Activated CD8-positive, alpha-beta memory T cell treated with anti-CD3 and anti-CD28 coated beads, Interleukin-2, amount 10 ng/mL, durations not matched to agents 7 days and 5 days (primary cell): ENCODE measurements at regions not wholly inside any gene's neighbourhood (a gene's known extent, or its start where the extent isn't known, plus 50 kb on each side); places are given as distances from the start of the nearest gene placed in this dataset.
"Not testable (repeated sequence)": the region's sequence is repeated elsewhere in the genome, so short reads cannot be mapped to it uniquely, and the experiment has no call there.

Experiments used
- ATAC-seq: fragments of 150-1000 bp; cut with Tn5 transposase; one replicate; pipeline ENCODE4 v1.10.0; 2021; ENCODE audit warnings: moderate library complexity
- CTCF ChIA-PET: fragments of 350-600 bp; sonication (Branson Sonifier 250); formaldehyde crosslinking; loops from one replicate; lab custom pipeline; 2021; ENCODE audit warnings: antibody characterized with exemption; lab: Charles Lee
- DNase-seq: peaks from one replicate; pipeline ENCODE4 v3.0.0-alpha.2; 2020
- H3K27ac Mint-ChIP-seq: one replicate; pipeline ENCODE4 v1.8.0; 2021; ENCODE audit warnings: mild to moderate bottlenecking, mixed read lengths
- H3K27me3 Mint-ChIP-seq: one replicate; pipeline ENCODE4 v1.8.0; 2021; ENCODE audit warnings: mixed read lengths
- H3K36me3 Mint-ChIP-seq: one replicate; pipeline ENCODE4 v1.8.0; 2021; ENCODE audit warnings: mild to moderate bottlenecking, mixed read lengths
- H3K4me1 Mint-ChIP-seq: one replicate; pipeline ENCODE4 v1.8.0; 2021; ENCODE audit warnings: mixed read lengths
- H3K4me3 Mint-ChIP-seq: one replicate; pipeline ENCODE4 v1.8.0; 2021; ENCODE audit warnings: mild to moderate bottlenecking, moderate library complexity, mixed read lengths
- H3K9me3 Mint-ChIP-seq: one replicate; pipeline ENCODE4 v1.8.0; 2022; ENCODE audit warnings: low read depth, mixed read lengths

GRCh38 chr1:222015686-222016085 is 273.8 kb upstream of the DUSP10 start:
- ATAC-seq, result no peak

GRCh38 chr1:222014001-222014400 is 272.1 kb upstream of the DUSP10 start:
- DNase-seq (no peak), ATAC-seq (no peak)
- Mint-ChIP-seq H3K36me3 (no peaks in the 10 kb centered on the region), H3K4me1 (peaks cover 2% of the 10 kb centered on the region), H3K9me3 (no peaks in the 10 kb centered on the region), H3K27me3 (peaks cover 6% of the 10 kb centered on the region), H3K27ac (no peak overlapping the region), H3K4me3 (no peak overlapping the region)
- CTCF ChIA-PET, result interaction anchor here (0.7 kb wide), 1 partner anchor 204 kb away, joined by 3 read pairs; no protein-coding TSS in a partner anchor

More at GRCh38 chr1:222015686-222016085, 273.8 kb upstream of the DUSP10 start:
- CTCF ChIA-PET, result no interaction called here
- Mint-ChIP-seq H3K4me3 (no peak overlapping the region), H3K9me3 (no peaks in the 10 kb centered on the region), H3K4me1 (no peaks in the 10 kb centered on the region), H3K36me3 (no peaks in the 10 kb centered on the region), H3K27me3 (peaks cover 8% of the 10 kb centered on the region), H3K27ac (no peak overlapping the region)
- no peak for DNase-seq

GRCh38 chr1:222012816-222013215 is 270.9 kb upstream of the DUSP10 start:
- Mint-ChIP-seq H3K27me3 (peaks cover 6% of the 10 kb centered on the region), H3K4me1 (peaks cover 5% of the 10 kb centered on the region), H3K36me3 (no peaks in the 10 kb centered on the region), H3K4me3 (no peak overlapping the region), H3K27ac (no peak overlapping the region), H3K9me3 (no peaks in the 10 kb centered on the region)
- no peak for DNase-seq
- CTCF ChIA-PET, result interaction anchor here (0.9 kb wide), 1 partner anchor 19 kb away, joined by 3 read pairs; no protein-coding TSS in a partner anchor
- ATAC-seq, result no peak

GRCh38 chr1:222010306-222010705 is 268.4 kb upstream of the DUSP10 start:
- Mint-ChIP-seq H3K36me3 (no peaks in the 10 kb centered on the region), H3K27me3 (peaks cover 8% of the 10 kb centered on the region), H3K27ac (no peak overlapping the region), H3K4me3 (no peak overlapping the region), H3K9me3 (no peaks in the 10 kb centered on the region), H3K4me1 (peaks cover 5% of the 10 kb centered on the region)
- ATAC-seq, result no peak
- CTCF ChIA-PET, result interaction anchor here (1.4 to 3.1 kb wide), 5 partner anchors 15 to 532 kb away, joined by 3 to 17 read pairs (median 6); partner anchors contain the start of gene DUSP10
- no peak for DNase-seq

GRCh38 chr1:222009105-222009730 is 267.3 kb upstream of the DUSP10 start:
- Mint-ChIP-seq H3K4me1 (peaks cover 5% of the 10 kb centered on the region), H3K36me3 (no peaks in the 10 kb centered on the region), H3K27ac (no peak overlapping the region), H3K27me3 (peaks cover 8% of the 10 kb centered on the region), H3K9me3 (no peaks in the 10 kb centered on the region), H3K4me3 (no peak overlapping the region)
- CTCF ChIA-PET, result interaction anchor here (0.7 to 3.1 kb wide), 11 partner anchors 13 to 806 kb away, joined by 3 to 17 read pairs (median 4); partner anchors contain the start of gene DUSP10
- ATAC-seq (peak; percentile 81), DNase-seq (peak; percentile 51)

- Mint-ChIP-seq H3K27me3 (peaks cover 3% of the 10 kb centered on the region), H3K4me3 (no peak overlapping the region), H3K36me3 (no peaks in the 10 kb centered on the region), H3K4me1 (peaks cover 5% of the 10 kb centered on the region), H3K27ac (no peak overlapping the region), H3K9me3 (no peaks in the 10 kb centered on the region)
- ATAC-seq (no peak), DNase-seq (no peak)
- CTCF ChIA-PET, result no interaction called here
These were observed 264.8 kb upstream of the DUSP10 start for GRCh38 chr1:222006715-222007114.

- ATAC-seq, result no peak
- Mint-ChIP-seq H3K27ac (no peak overlapping the region), H3K36me3 (no peaks in the 10 kb centered on the region), H3K4me3 (no peak overlapping the region), H3K4me1 (peaks cover 5% of the 10 kb centered on the region), H3K9me3 (no peaks in the 10 kb centered on the region), H3K27me3 (peaks cover 3% of the 10 kb centered on the region)
- CTCF ChIA-PET, result interaction anchor here (1.9 kb wide), 1 partner anchor 527 kb away, joined by 5 read pairs; no protein-coding TSS in a partner anchor
- DNase-seq, result no peak
These were observed 262.9 kb upstream of the DUSP10 start for GRCh38 chr1:222004784-222005183.

- Mint-ChIP-seq H3K9me3 (no peaks in the 10 kb centered on the region), H3K4me3 (no peak overlapping the region), H3K36me3 (no peaks in the 10 kb centered on the region), H3K4me1 (peaks cover 3% of the 10 kb centered on the region), H3K27ac (no peak overlapping the region), H3K27me3 (peaks cover 3% of the 10 kb centered on the region)
- DNase-seq (no peak), ATAC-seq (no peak)
- CTCF ChIA-PET, result interaction anchor here (1.9 kb wide), 1 partner anchor 526 kb away, joined by 5 read pairs; no protein-coding TSS in a partner anchor
These were observed 262.1 kb upstream of the DUSP10 start for GRCh38 chr1:222004034-222004433.

- no peak overlapping the region for H3K4me3 Mint-ChIP-seq
- H3K27me3 Mint-ChIP-seq, result peaks cover 3% of the 10 kb centered on the region
- no peaks in the 10 kb centered on the region for H3K36me3 Mint-ChIP-seq
- no peak overlapping the region for H3K27ac Mint-ChIP-seq
- CTCF ChIA-PET, result interaction anchor here (1.1 to 1.3 kb wide), 2 partner anchors 259 to 262 kb away, joined by 3 read pairs; no protein-coding TSS in a partner anchor
- no peaks in the 10 kb centered on the region for H3K9me3 Mint-ChIP-seq
- DNase-seq (no peak), ATAC-seq (no peak)
- H3K4me1 Mint-ChIP-seq, result peaks cover 1% of the 10 kb centered on the region
These were observed 260.6 kb upstream of the DUSP10 start for GRCh38 chr1:222002503-222002902.

- DNase-seq (no peak), ATAC-seq (no peak)
- no peaks in the 10 kb centered on the region for H3K27me3 Mint-ChIP-seq
- CTCF ChIA-PET, result no interaction called here
- no peaks in the 10 kb centered on the region for H3K36me3 Mint-ChIP-seq
- H3K4me3 Mint-ChIP-seq, result no peak overlapping the region
- peaks cover 3% of the 10 kb centered on the region for H3K4me1 Mint-ChIP-seq
- H3K9me3 Mint-ChIP-seq, result no peaks in the 10 kb centered on the region
- no peak overlapping the region for H3K27ac Mint-ChIP-seq
These were observed 258.2 kb upstream of the DUSP10 start for GRCh38 chr1:222000131-222000530.

- H3K27me3 Mint-ChIP-seq, result no peaks in the 10 kb centered on the region
- H3K36me3 Mint-ChIP-seq, result no peaks in the 10 kb centered on the region
- peaks cover 17% of the 10 kb centered on the region for H3K4me1 Mint-ChIP-seq
- DNase-seq, result no peak
- CTCF ChIA-PET, result no interaction called here
- H3K4me3 Mint-ChIP-seq, result no peak overlapping the region
- H3K27ac Mint-ChIP-seq, result no peak overlapping the region
- H3K9me3 Mint-ChIP-seq, result no peaks in the 10 kb centered on the region
- ATAC-seq, result no peak
These were observed 256.9 kb upstream of the DUSP10 start for GRCh38 chr1:221998781-221999180.

GRCh38 chr1:221998186-221998612 is 256.3 kb upstream of the DUSP10 start:
- DNase-seq, result no peak
- CTCF ChIA-PET, result no interaction called here
- ATAC-seq, result no peak
- Mint-ChIP-seq H3K27me3 (no peaks in the 10 kb centered on the region), H3K4me1 (peaks cover 21% of the 10 kb centered on the region), H3K4me3 (no peak overlapping the region), H3K36me3 (no peaks in the 10 kb centered on the region), H3K9me3 (no peaks in the 10 kb centered on the region), H3K27ac (no peak overlapping the region)

GRCh38 chr1:221997012-221997411 is 255.1 kb upstream of the DUSP10 start:
- H3K27me3 Mint-ChIP-seq, H3K4me3 Mint-ChIP-seq, H3K9me3 Mint-ChIP-seq, DNase-seq, H3K36me3 Mint-ChIP-seq, H3K27ac Mint-ChIP-seq, ATAC-seq, CTCF ChIA-PET: not testable (repeated sequence)
- peaks cover 32% of the 10 kb centered on the region for H3K4me1 Mint-ChIP-seq

- CTCF ChIA-PET, result interaction anchor here (1.4 kb wide), 1 partner anchor 15 kb away, joined by 6 read pairs; no protein-coding TSS in a partner anchor
- Mint-ChIP-seq H3K27ac (peak overlapping the region; percentile 87), H3K27me3 (peaks cover 2% of the 10 kb centered on the region), H3K9me3 (no peaks in the 10 kb centered on the region), H3K4me1 (peaks cover 49% of the 10 kb centered on the region), H3K4me3 (no peak overlapping the region), H3K36me3 (no peaks in the 10 kb centered on the region)
- DNase-seq (no peak), ATAC-seq (no peak)
These were observed 253.1 kb upstream of the DUSP10 start for GRCh38 chr1:221994939-221995338.
